ENCODE measurements at regions not wholly inside any gene's neighbourhood (a gene's known extent, or its start where the extent isn't known, plus 50 kb on each side); places are given as distances from the start of the nearest gene placed in this dataset.

- no peaks in the 10 kb centered on the region for H3K27me3 ChIP-seq (ENCODE audit: control insufficient read depth, extremely low read depth, insufficient read depth, low read length)
- H3K9me3 ChIP-seq (ENCODE audit: control insufficient read depth, low read depth, low read length) = no peaks in the 10 kb centered on the region
- TF ChIP-seq EZH2 (IDR thresholded peaks at IDR 0.05; ENCODE audit: low read length) = no peak
- TF ChIP-seq, protein P1, sequence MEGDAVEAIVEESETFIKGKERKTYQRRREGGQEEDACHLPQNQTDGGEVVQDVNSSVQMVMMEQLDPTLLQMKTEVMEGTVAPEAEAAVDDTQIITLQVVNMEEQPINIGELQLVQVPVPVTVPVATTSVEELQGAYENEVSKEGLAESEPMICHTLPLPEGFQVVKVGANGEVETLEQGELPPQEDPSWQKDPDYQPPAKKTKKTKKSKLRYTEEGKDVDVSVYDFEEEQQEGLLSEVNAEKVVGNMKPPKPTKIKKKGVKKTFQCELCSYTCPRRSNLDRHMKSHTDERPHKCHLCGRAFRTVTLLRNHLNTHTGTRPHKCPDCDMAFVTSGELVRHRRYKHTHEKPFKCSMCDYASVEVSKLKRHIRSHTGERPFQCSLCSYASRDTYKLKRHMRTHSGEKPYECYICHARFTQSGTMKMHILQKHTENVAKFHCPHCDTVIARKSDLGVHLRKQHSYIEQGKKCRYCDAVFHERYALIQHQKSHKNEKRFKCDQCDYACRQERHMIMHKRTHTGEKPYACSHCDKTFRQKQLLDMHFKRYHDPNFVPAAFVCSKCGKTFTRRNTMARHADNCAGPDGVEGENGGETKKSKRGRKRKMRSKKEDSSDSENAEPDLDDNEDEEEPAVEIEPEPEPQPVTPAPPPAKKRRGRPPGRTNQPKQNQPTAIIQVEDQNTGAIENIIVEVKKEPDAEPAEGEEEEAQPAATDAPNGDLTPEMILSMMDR (optimal IDR thresholded peaks at IDR 0.05 in 1 of 3, IDR thresholded peaks at IDR 0.05 in 1 of 3, conservative IDR thresholded peaks at IDR 0.05 in 1 of 3; ENCODE audit: extremely low read depth in 1 of 3, insufficient read depth in 2 of 3, low read length in 3 of 3) = no peak
- H3K9ac ChIP-seq (ENCODE audit: control insufficient read depth, extremely low read depth, insufficient read depth, low read length) = no peak overlapping the region
- no peaks in the 10 kb centered on the region for H4K20me1 ChIP-seq (ENCODE audit: control insufficient read depth, extremely low read depth, insufficient read depth, low read length)
- H3K9me1 ChIP-seq (ENCODE audit: control insufficient read depth, extremely low read depth, insufficient read depth, low read length) = no peaks in the 10 kb centered on the region
- dilution Hi-C loops (cut with MboI; ENCODE audit: extremely low pct_ligation_motif_present, low sequenced_read_pairs) = no loop called here
- H3K79me2 ChIP-seq (ENCODE audit: control insufficient read depth, insufficient read depth, low read length) = no peaks in the 10 kb centered on the region
- no peak for DNase-seq (ENCODE audit: low read depth, low spot score)
- no peak for FAIRE-seq
- H3K36me3 ChIP-seq (ENCODE audit: control insufficient read depth in 2 of 2, extremely low read depth in 1 of 2, insufficient read depth in 2 of 2, low read length in 2 of 2) = no peaks in the 10 kb centered on the region
- no peak overlapping the region for H3K4me3 ChIP-seq (ENCODE audit: control insufficient read depth in 2 of 3, extremely low read depth in 1 of 3, insufficient read depth in 2 of 3, low read depth in 1 of 3, low read length in 3 of 3)
- H3K27ac ChIP-seq (ENCODE audit: control insufficient read depth, insufficient read depth, low read length) = no peak overlapping the region
- H2AFZ ChIP-seq (ENCODE audit: control insufficient read depth, low read length) = no peak overlapping the region
- H3K4me2 ChIP-seq (ENCODE audit: control insufficient read depth, extremely low read depth, insufficient read depth, low read depth, low read length) = no peak overlapping the region
- H3K4me1 ChIP-seq (ENCODE audit: control insufficient read depth, extremely low read depth, insufficient read depth, low read length) = no peaks in the 10 kb centered on the region
Observed at GRCh38 chr4:30555775-30556174, 164.4 kb upstream of the PCDH7 start.

- dilution Hi-C loops (cut with MboI; ENCODE audit: extremely low pct_ligation_motif_present, low sequenced_read_pairs) = no loop called here
- no peak overlapping the region for H3K4me3 ChIP-seq (ENCODE audit: control insufficient read depth in 2 of 3, extremely low read depth in 1 of 3, insufficient read depth in 2 of 3, low read depth in 1 of 3, low read length in 3 of 3)
- no peaks in the 10 kb centered on the region for H3K9me1 ChIP-seq (ENCODE audit: control insufficient read depth, extremely low read depth, insufficient read depth, low read length)
- no peak overlapping the region for H3K4me2 ChIP-seq (ENCODE audit: control insufficient read depth, extremely low read depth, insufficient read depth, low read depth, low read length)
- DNase-seq (ENCODE audit: low read depth, low spot score) (no peak), FAIRE-seq (no peak)
- no peaks in the 10 kb centered on the region for H3K79me2 ChIP-seq (ENCODE audit: control insufficient read depth, insufficient read depth, low read length)
- no peak for TF ChIP-seq EZH2 (IDR thresholded peaks at IDR 0.05; ENCODE audit: low read length)
- TF ChIP-seq, protein P1 (optimal IDR thresholded peaks at IDR 0.05 in 1 of 3, IDR thresholded peaks at IDR 0.05 in 1 of 3, conservative IDR thresholded peaks at IDR 0.05 in 1 of 3; ENCODE audit: extremely low read depth in 1 of 3, insufficient read depth in 2 of 3, low read length in 3 of 3) = no peak
- H3K27me3 ChIP-seq (ENCODE audit: control insufficient read depth, extremely low read depth, insufficient read depth, low read length) = no peaks in the 10 kb centered on the region
- no peak overlapping the region for H3K27ac ChIP-seq (ENCODE audit: control insufficient read depth, insufficient read depth, low read length)
- H3K36me3 ChIP-seq (ENCODE audit: control insufficient read depth in 2 of 2, extremely low read depth in 1 of 2, insufficient read depth in 2 of 2, low read length in 2 of 2) = no peaks in the 10 kb centered on the region
- H2AFZ ChIP-seq (ENCODE audit: control insufficient read depth, low read length) = no peak overlapping the region
- H3K9ac ChIP-seq (ENCODE audit: control insufficient read depth, extremely low read depth, insufficient read depth, low read length) = no peak overlapping the region
- no peaks in the 10 kb centered on the region for H3K4me1 ChIP-seq (ENCODE audit: control insufficient read depth, extremely low read depth, insufficient read depth, low read length)
- H4K20me1 ChIP-seq (ENCODE audit: control insufficient read depth, extremely low read depth, insufficient read depth, low read length) = no peaks in the 10 kb centered on the region
- no peaks in the 10 kb centered on the region for H3K9me3 ChIP-seq (ENCODE audit: control insufficient read depth, low read depth, low read length)
Observed at GRCh38 chr4:30559481-30559880, 160.7 kb upstream of the PCDH7 start.

Data from keratinocyte (primary cell).